Upper lobe of left lung (tissue), 6 donors: ENCODE measurements at regions not wholly inside any gene's neighbourhood (a gene's known extent, or its start where the extent isn't known, plus 50 kb on each side); places are given as distances from the start of the nearest gene placed in this dataset.

Experiments used
- ATAC-seq, 2 donors: fragments of 200-7000 bp; cut with Tn5 transposase; one replicate each; pipeline ENCODE4 v1.9.1; 2022; ENCODE audit warnings: mild to moderate bottlenecking in 2 of 2, moderate library complexity in 2 of 2; ENCODE audit not compliant: low FRiP score in 2 of 2
- DNase-seq, 2 donors: peaks; one replicate each; pipeline ENCODE4 v3.0.0-alpha.2; 2019 to 2020
- H3K27ac ChIP-seq, 4 donors: fragments of 200-600 bp; sonication (generic); one replicate each; pipeline ENCODE4 v1.5.1; 2016 to 2019
- H3K27me3 ChIP-seq, 4 donors: fragments of 200-600 bp; sonication (generic); one replicate each; pipeline ENCODE4 v1.5.1; 2017 to 2019
- H3K36me3 ChIP-seq, 4 donors: fragments of 200-600 bp; sonication (generic); one replicate each; pipeline ENCODE4 v1.5.1; 2016 to 2019
- H3K4me1 ChIP-seq, 4 donors: fragments of 200-600 bp; sonication (generic); one replicate each; pipeline ENCODE4 v1.5.1; 2018 to 2019
- H3K4me3 ChIP-seq, 4 donors: fragments of 200-600 bp; sonication (generic); one replicate each; pipeline ENCODE4 v1.5.1; 2017 to 2019; ENCODE audit warnings: mild to moderate bottlenecking in 2 of 4, moderate library complexity in 1 of 4
- H3K9me3 ChIP-seq, 4 donors: fragments of 200-600 bp; sonication (generic); one replicate each; pipeline ENCODE4 v1.5.1; 2018 to 2019
- EP300 ChIP-seq, 4 donors: sonication (generic); formaldehyde crosslinking; IDR thresholded peaks; one replicate each; pipeline ENCODE4 v1.5.1; 2017; ENCODE audit warnings: antibody characterized with exemption in 4 of 4, control low read depth in 2 of 4
- POLR2A ChIP-seq, 4 donors: fragments of 450-650 bp; IDR thresholded peaks; one replicate each; pipeline ENCODE4 v1.5.1; 2016 to 2017; ENCODE audit warnings: antibody characterized with exemption in 4 of 4, mild to moderate bottlenecking in 2 of 4
- POLR2AphosphoS5 ChIP-seq, 2 donors: sonication (generic); formaldehyde crosslinking; IDR thresholded peaks; one replicate each; pipeline ENCODE4 v1.5.1; 2017; ENCODE audit warnings: antibody characterized with exemption in 2 of 2
- WGBS, 2 donors: methylation state at CpG; one replicate each; pipeline ENCODE4 v1.1.5; 2017 to 2018; 5-methylcytosine and 5-hydroxymethylcytosine counted together
- TF ChIP-seq, protein P1 (sequence below), 6 experiments: fragments of 450-650 bp in 4 of 6; fragments of 200-600 bp in 2 of 6; sonication (generic) in 2 of 6; IDR thresholded peaks; one replicate each; pipeline ENCODE4 v1.5.1; 2016 to 2019; ENCODE audit warnings: antibody characterized with exemption in 6 of 6
- donor health status: DM: no; HTN: no; CAD: no; lungs with moderate emphysema.
- donor health status: DM: no; HTN: yes; CAD: no; lungs with severe emphysema.

DNA sequence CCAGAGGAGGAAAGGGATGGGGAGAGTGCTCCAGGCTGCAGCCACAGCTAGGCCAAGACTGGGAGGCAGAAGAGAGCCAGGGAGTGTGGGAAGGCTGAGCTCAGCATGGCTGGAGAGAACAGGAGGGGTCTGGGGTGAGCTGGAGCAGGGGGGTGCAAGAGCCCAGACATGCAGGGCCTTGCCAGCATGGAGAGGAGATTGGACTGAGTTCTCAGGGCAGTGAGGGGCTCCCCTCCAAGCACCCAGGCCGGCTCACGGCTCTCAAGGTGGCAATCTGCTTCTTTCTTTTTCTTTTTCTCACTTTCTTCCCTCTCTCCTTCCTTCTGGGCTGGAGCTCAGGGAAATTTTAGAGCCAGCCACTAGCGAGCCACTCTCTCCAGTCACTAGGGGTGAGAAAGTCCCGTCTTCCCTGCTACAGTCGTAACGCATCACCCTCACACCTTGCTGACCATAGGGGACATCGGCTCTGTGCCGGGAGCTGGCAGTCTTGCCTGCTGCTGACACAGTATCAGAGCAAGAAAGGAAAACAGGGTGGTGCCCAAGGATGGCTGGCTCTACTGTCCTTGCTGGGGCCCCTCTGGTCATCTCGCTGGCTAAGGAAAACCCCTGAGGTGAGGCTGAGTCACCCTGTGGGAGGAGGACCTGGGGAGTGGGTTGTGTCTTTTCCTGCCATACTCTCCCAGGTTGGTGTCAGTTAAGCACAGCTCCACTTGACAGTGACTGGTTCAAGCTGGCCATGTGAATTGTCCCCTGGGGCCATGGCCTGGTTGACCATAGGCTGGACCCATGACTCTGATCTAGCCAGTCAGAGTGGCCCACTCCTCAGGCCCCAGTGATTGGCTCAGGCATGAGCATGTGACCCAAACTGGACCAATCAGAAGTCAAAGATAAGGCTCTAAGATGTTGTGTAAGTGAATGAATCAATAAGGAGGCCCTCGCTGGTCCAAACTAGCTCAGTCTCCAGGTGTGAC, 135.1 kb upstream of the PMEPA1 start:
- Histone ChIP-seq H3K27me3 (no peaks in the 10 kb centered on the region), H3K36me3 (no peaks in the 10 kb centered on the region), H3K4me3 (no peak overlapping the region), H3K27ac (no peak overlapping the region), H3K9me3 (no peaks in the 10 kb centered on the region), H3K4me1 (no peaks in the 10 kb centered on the region)
- WGBS, 2 donors: 85 to 90% methylated on average over 8 to 10 of the region's 10 CpGs
- no peak for ATAC-seq
- TF ChIP-seq EP300 (IDR thresholded peaks at IDR 0.05): no peak
- TF ChIP-seq, protein P1, sequence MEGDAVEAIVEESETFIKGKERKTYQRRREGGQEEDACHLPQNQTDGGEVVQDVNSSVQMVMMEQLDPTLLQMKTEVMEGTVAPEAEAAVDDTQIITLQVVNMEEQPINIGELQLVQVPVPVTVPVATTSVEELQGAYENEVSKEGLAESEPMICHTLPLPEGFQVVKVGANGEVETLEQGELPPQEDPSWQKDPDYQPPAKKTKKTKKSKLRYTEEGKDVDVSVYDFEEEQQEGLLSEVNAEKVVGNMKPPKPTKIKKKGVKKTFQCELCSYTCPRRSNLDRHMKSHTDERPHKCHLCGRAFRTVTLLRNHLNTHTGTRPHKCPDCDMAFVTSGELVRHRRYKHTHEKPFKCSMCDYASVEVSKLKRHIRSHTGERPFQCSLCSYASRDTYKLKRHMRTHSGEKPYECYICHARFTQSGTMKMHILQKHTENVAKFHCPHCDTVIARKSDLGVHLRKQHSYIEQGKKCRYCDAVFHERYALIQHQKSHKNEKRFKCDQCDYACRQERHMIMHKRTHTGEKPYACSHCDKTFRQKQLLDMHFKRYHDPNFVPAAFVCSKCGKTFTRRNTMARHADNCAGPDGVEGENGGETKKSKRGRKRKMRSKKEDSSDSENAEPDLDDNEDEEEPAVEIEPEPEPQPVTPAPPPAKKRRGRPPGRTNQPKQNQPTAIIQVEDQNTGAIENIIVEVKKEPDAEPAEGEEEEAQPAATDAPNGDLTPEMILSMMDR (IDR thresholded peaks at IDR 0.05): no peak
- TF ChIP-seq POLR2AphosphoS5 (IDR thresholded peaks at IDR 0.05): no peak
- TF ChIP-seq POLR2A (IDR thresholded peaks at IDR 0.05): no peak
- no peak for DNase-seq

GRCh38 chr20:57843941-57844625, 134.3 kb upstream of the PMEPA1 start:
- H3K9me3 ChIP-seq: no peaks in the 10 kb centered on the region
- no peaks in the 10 kb centered on the region for H3K4me1 ChIP-seq
- WGBS, 2 donors: 84 to 91% methylated on average over 14 of the region's 14 CpGs
- no peaks in the 10 kb centered on the region for H3K36me3 ChIP-seq
- no peak for DNase-seq
- no peak overlapping the region for H3K4me3 ChIP-seq
- TF ChIP-seq, protein P1 (IDR thresholded peaks at IDR 0.05): no peak
- TF ChIP-seq EP300 (IDR thresholded peaks at IDR 0.05): no peak
- TF ChIP-seq POLR2A (IDR thresholded peaks at IDR 0.05): no peak
- no peak for TF ChIP-seq POLR2AphosphoS5 (IDR thresholded peaks at IDR 0.05)
- no peaks in the 10 kb centered on the region for H3K27me3 ChIP-seq
- H3K27ac ChIP-seq: no peak overlapping the region
- ATAC-seq: no peak

GRCh38 chr20:57842720-57843119, 132.9 kb upstream of the PMEPA1 start:
- Histone ChIP-seq H3K36me3 (no peaks in the 10 kb centered on the region), H3K4me3 (no peak overlapping the region), H3K4me1 (no peaks in the 10 kb centered on the region), H3K27me3 (no peaks in the 10 kb centered on the region), H3K27ac (no peak overlapping the region), H3K9me3 (no peaks in the 10 kb centered on the region)
- TF ChIP-seq POLR2AphosphoS5 (IDR thresholded peaks at IDR 0.05): no peak
- TF ChIP-seq, protein P1 (IDR thresholded peaks at IDR 0.05): no peak
- no peak for TF ChIP-seq POLR2A (IDR thresholded peaks at IDR 0.05)
- TF ChIP-seq EP300 (IDR thresholded peaks at IDR 0.05): no peak
- ATAC-seq (no peak), DNase-seq (no peak)
- 81 to 94% methylated on average over 4 of the region's 4 CpGs for WGBS, 2 donors

DNA sequence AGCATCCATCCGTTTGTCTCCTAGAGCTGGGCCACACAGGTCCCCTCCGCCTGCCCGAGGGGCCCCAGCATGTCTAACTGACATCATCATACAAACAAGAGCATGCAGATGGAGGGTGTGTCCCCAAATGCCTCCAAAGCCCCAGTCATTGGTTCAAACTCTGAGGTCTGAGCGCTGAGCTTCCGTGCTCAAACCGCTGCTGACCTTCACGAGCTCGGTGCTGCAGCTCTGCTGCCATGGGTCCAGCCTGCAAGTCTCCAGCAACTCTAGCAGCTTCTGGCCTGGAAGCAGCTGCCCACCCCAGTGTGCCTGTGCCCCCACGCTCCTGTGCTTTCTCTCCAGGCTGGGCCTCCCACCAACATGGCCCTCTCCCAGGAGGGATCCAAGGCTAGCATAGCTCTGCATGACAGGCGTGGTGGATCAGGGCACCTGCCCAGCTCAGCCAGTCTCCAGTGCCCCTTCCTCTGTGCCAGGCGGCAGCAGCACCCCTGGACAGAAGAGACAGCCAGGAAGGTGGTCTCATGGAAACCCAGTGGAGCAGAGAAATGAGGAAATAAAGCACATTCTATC, 131.6 kb upstream of the PMEPA1 start:
- Histone ChIP-seq H3K4me3 (no peak overlapping the region), H3K27me3 (no peaks in the 10 kb centered on the region), H3K4me1 (no peaks in the 10 kb centered on the region), H3K27ac (no peak overlapping the region), H3K9me3 (no peaks in the 10 kb centered on the region), H3K36me3 (no peaks in the 10 kb centered on the region)
- DNase-seq (peak in 1 of 2 donors; percentile 51), ATAC-seq (no peak)
- WGBS, 2 donors: 93 to 100% methylated on average over 1 to 10 of the region's 11 CpGs
- TF ChIP-seq POLR2AphosphoS5 (IDR thresholded peaks at IDR 0.05) (no peak), EP300 (IDR thresholded peaks at IDR 0.05) (no peak), POLR2A (IDR thresholded peaks at IDR 0.05) (no peak)
- TF ChIP-seq, protein P1 (IDR thresholded peaks at IDR 0.05): no peak
